CD4-positive, alpha-beta memory T cell (primary cell): ENCODE measurements at regions not wholly inside any gene's neighbourhood (a gene's known extent, or its start where the extent isn't known, plus 50 kb on each side); places are given as distances from the start of the nearest gene placed in this dataset.
"Not testable (repeated sequence)": the region's sequence is repeated elsewhere in the genome, so short reads cannot be mapped to it uniquely, and the experiment has no call there.

Source experiments
- CTCF ChIA-PET: fragments of 350-600 bp; sonication (Branson Sonifier 250); formaldehyde crosslinking; loops from one replicate; lab custom pipeline; 2021; ENCODE audit warnings: inconsistent platforms; ENCODE audit not compliant: partially characterized antibody; lab: Charles Lee
- POLR2A ChIA-PET: fragments of 350-600 bp; sonication (Branson Sonifier 250); formaldehyde crosslinking; loops from one replicate; lab custom pipeline; 2021; ENCODE audit not compliant: partially characterized antibody; lab: Charles Lee
- DNase-seq, 5 donors: peaks; one replicate each; pipeline versions ENCODE4 v3.0.0 to v3.0.0-alpha.2; 2020 to 2022; ENCODE audit warnings: mixed read lengths in 1 of 5
- H3K27ac ChIP-seq: one replicate; pipeline ENCODE4 v1.7.0; 2013; ENCODE audit warnings: low read depth, low read length
- H3K27me3 ChIP-seq: 2 replicates; pipeline ENCODE4 v1.7.0; 2013; ENCODE audit warnings: mild to moderate bottlenecking, low read length, moderate library complexity; ENCODE audit not compliant: insufficient read depth
- H3K36me3 ChIP-seq: 2 replicates; pipeline ENCODE4 v1.7.0; 2013; ENCODE audit warnings: mild to moderate bottlenecking, low read length, moderate library complexity; ENCODE audit not compliant: insufficient read depth
- H3K4me1 ChIP-seq: 2 replicates; pipeline ENCODE4 v1.7.0; 2013; ENCODE audit warnings: mild to moderate bottlenecking, low read length, moderate library complexity; ENCODE audit not compliant: insufficient read depth
- H3K4me3 ChIP-seq, 2 donors: one replicate each; pipeline ENCODE4 v1.7.0; 2013; ENCODE audit warnings: low read length in 2 of 2, mild to moderate bottlenecking in 1 of 2
- H3K9me3 ChIP-seq, 2 donors: one replicate each; pipeline ENCODE4 v1.7.0; 2013; ENCODE audit warnings: low read length in 2 of 2, control low read depth in 1 of 2; ENCODE audit not compliant: control insufficient read depth in 1 of 2
- H3K27ac Mint-ChIP-seq, 7 donors: one replicate each; pipeline ENCODE4 v1.8.0; 2020 to 2021; ENCODE audit warnings: mixed read lengths in 7 of 7, mild to moderate bottlenecking in 6 of 7, inconsistent platforms in 3 of 7, moderate library complexity in 3 of 7
- H3K27me3 Mint-ChIP-seq, 2 donors: one replicate each; pipeline ENCODE4 v1.8.0; 2020 to 2021; ENCODE audit warnings: mixed read lengths in 2 of 2
- H3K36me3 Mint-ChIP-seq, 2 donors: one replicate each; pipeline ENCODE4 v1.8.0; 2020 to 2021; ENCODE audit warnings: mixed read lengths in 2 of 2, inconsistent platforms in 1 of 2, mild to moderate bottlenecking in 1 of 2
- H3K4me1 Mint-ChIP-seq, 4 donors: one replicate each; pipeline ENCODE4 v1.8.0; 2020 to 2021; ENCODE audit warnings: mixed read lengths in 4 of 4, mild to moderate bottlenecking in 1 of 4
- H3K4me3 Mint-ChIP-seq, 8 donors: one replicate each; pipeline ENCODE4 v1.8.0; 2020 to 2021; ENCODE audit warnings: mixed read lengths in 8 of 8, mild to moderate bottlenecking in 7 of 8, moderate library complexity in 6 of 8, inconsistent platforms in 3 of 8
- H3K9me3 Mint-ChIP-seq, 8 donors: one replicate each; pipeline ENCODE4 v1.8.0; 2020 to 2021; ENCODE audit warnings: mixed read lengths in 8 of 8, mild to moderate bottlenecking in 5 of 8, inconsistent platforms in 3 of 8, moderate library complexity in 1 of 8
- intact Hi-C: fragments of 100-400 bp; cut with micrococcal nuclease; formaldehyde crosslinking; loops from one replicate; pipeline ENCODE4 v1.15.1; 2023

GRCh38 chr6:27605401-27606342 is 132.8 kb upstream of the ZNF184 start:
- Mint-ChIP-seq H3K9me3 (peaks cover 3 to 37% (median 15%) of the 10 kb centered on the region in 8 donors), H3K4me3 (peak overlapping the region in 5 of 8 donors; percentile 2 to 31 (median 15)), H3K27ac (peak overlapping the region in 5 of 7 donors; percentile 18 to 84 (median 68)), H3K36me3 (peaks cover 3 to 5% of the 10 kb centered on the region in 2 donors), H3K27me3 (peaks cover 44 to 47% of the 10 kb centered on the region in 2 donors), H3K4me1 (peaks cover 11 to 28% (median 20%) of the 10 kb centered on the region in 4 donors)
- Histone ChIP-seq H3K9me3 (no peaks in the 10 kb centered on the region), H3K36me3 (no peaks in the 10 kb centered on the region), H3K27ac (no peak overlapping the region), H3K4me3 (no peak overlapping the region), H3K4me1 (peaks cover 17% of the 10 kb centered on the region), H3K27me3 (peaks cover 26% of the 10 kb centered on the region)
- intact Hi-C loops, result no loop called here
- CTCF ChIA-PET, result interaction anchor here (1.4 kb wide), 1 partner anchor 14 kb away, joined by 3 read pairs; no protein-coding TSS in a partner anchor
- no peak for DNase-seq
- POLR2A ChIA-PET, result no interaction called here

DNA sequence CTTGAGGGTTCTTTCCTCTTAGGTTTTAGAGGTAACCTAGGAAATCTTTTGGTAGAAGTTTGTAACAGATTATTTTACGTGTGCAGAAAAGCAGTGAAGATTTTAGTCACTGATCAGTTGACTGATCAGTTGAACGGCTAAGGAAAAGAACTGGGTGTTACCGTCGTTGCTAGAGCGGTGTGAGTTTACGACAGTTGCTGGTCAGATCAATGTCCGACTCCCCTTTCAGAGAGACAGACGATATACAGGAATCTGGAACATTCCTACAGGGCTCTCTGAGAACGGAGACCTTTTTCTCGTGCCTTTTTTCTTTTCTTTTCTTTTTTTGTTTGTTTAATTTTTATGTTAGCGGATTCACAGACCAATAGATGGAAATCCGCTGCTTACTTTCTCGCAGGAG is 132.1 kb upstream of the ZNF184 start:
- Histone ChIP-seq H3K27me3 (peaks cover 32% of the 10 kb centered on the region), H3K27ac (no peak overlapping the region), H3K4me1 (peaks cover 23% of the 10 kb centered on the region), H3K9me3 (no peaks in the 10 kb centered on the region), H3K4me3 (no peak overlapping the region), H3K36me3 (no peaks in the 10 kb centered on the region)
- DNase-seq, result no peak
- Mint-ChIP-seq H3K9me3 (peaks cover 3 to 37% (median 15%) of the 10 kb centered on the region in 8 donors), H3K27me3 (peaks cover 48 to 51% of the 10 kb centered on the region in 2 donors), H3K36me3 (peaks cover 3 to 5% of the 10 kb centered on the region in 2 donors), H3K27ac (peak overlapping the region in 2 of 7 donors; percentile 65 to 68), H3K4me3 (peak overlapping the region in 4 of 8 donors; percentile 2 to 38 (median 10)), H3K4me1 (peaks cover 11 to 28% (median 20%) of the 10 kb centered on the region in 4 donors)
- ChIA-PET CTCF (interaction anchor here (1.4 kb wide), 1 partner anchor 14 kb away, joined by 3 read pairs; no protein-coding TSS in a partner anchor), POLR2A (no interaction called here)
- intact Hi-C loops, result no loop called here

DNA sequence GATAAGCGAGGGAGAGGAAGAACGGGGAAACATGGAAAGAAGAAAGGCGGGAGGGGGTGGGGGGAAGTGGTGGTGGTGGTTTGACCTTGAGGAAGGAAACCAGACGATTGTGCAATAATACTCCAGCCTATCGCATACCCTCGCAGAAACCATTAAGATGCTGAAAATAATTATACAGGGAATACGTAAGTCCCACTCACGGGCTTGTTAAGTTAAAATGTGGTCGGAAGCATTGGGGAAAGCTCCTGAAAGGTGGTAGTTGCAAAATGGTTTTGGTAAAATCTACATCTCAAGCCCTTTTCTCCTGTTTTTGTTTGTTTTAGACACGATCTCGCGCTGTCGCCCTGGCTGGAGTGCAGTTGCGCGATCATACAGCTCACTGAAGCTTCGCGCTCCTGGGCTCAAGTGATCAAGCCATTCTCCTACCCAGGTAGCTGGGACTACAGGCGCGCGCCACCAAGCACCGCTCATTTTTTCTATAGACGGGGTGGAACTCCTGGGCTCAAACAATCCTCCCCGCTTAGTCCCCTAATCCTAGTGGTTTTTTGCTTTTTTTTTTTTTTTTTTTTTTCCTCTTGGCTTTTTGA is 128.9 kb upstream of the ZNF184 start:
- ChIA-PET POLR2A (interaction anchor here (0.8 to 1.3 kb wide), 2 partner anchors 13 to 151 kb away, joined by 3 to 4 read pairs; no protein-coding TSS in a partner anchor), CTCF (no interaction called here)
- peaks cover 50 to 59% of the 10 kb centered on the region in 2 donors for H3K27me3 Mint-ChIP-seq
- no peak for DNase-seq
- H3K4me1 ChIP-seq, result peaks cover 23% of the 10 kb centered on the region
- peaks cover 8 to 28% (median 19%) of the 10 kb centered on the region in 4 donors for H3K4me1 Mint-ChIP-seq
- peaks cover 0 to 34% (median 15%) of the 10 kb centered on the region in 8 donors for H3K9me3 Mint-ChIP-seq
- peak overlapping the region in 2 of 7 donors; percentile 29 to 73 for H3K27ac Mint-ChIP-seq
- H3K27ac ChIP-seq, result no peak overlapping the region
- H3K9me3 ChIP-seq, result no peaks in the 10 kb centered on the region
- no peak overlapping the region for H3K4me3 ChIP-seq
- H3K36me3 Mint-ChIP-seq, result peaks cover 3 to 5% of the 10 kb centered on the region in 2 donors
- H3K36me3 ChIP-seq, result no peaks in the 10 kb centered on the region
- H3K4me3 Mint-ChIP-seq, result peak overlapping the region; percentile 37 to 76 (median 58)
- peaks cover 36% of the 10 kb centered on the region for H3K27me3 ChIP-seq
- intact Hi-C loops, result no loop called here

DNA sequence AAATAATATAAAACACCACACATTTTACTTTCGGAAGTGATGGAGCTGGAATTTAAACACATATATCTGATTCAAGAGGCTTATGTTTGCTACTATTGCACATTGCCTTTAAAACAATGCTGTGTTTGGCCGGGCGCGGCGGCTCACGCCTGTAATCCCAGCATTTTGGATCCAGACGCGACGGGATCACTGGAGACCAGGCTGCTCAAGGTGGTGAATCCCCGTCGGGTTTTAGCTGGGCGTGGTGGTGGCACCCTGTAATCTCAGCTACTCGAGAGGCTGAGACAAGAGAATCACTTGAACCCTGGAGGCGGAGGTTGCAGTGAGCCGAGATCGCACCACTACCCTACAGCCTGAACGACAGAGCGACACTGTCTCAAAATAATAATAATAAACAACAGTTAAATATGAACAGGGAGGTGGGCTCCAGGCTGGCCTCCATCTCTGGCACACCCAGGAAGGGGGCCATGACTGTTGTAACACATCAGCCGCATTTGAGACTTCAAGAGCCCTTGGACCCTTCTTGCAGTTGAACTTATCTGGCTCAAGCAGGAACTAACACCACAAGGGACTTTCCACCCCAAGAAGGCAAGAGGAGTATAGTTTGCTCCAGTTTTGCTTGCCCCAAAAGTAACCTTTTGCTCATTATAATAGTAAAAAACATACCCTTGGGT is 127.1 kb upstream of the ZNF184 start:
- no peak overlapping the region for H3K4me3 ChIP-seq
- peaks cover 0 to 26% (median 12%) of the 10 kb centered on the region in 8 donors for H3K9me3 Mint-ChIP-seq
- intact Hi-C loops, result no loop called here
- peaks cover 17% of the 10 kb centered on the region for H3K4me1 ChIP-seq
- H3K27ac ChIP-seq, result no peak overlapping the region
- peaks cover 26% of the 10 kb centered on the region for H3K27me3 ChIP-seq
- H3K36me3 ChIP-seq, result no peaks in the 10 kb centered on the region
- H3K9me3 ChIP-seq, result no peaks in the 10 kb centered on the region
- ChIA-PET POLR2A (no interaction called here), CTCF (no interaction called here)
- no peak for DNase-seq
- H3K4me3 Mint-ChIP-seq, result peak overlapping the region in 2 of 8 donors; percentile 8 to 17
- peaks cover 6 to 16% (median 12%) of the 10 kb centered on the region in 4 donors for H3K4me1 Mint-ChIP-seq
- H3K27me3 Mint-ChIP-seq, result peaks cover 48 to 55% of the 10 kb centered on the region in 2 donors
- H3K27ac Mint-ChIP-seq, result no peak overlapping the region
- H3K36me3 Mint-ChIP-seq, result peaks cover 3% of the 10 kb centered on the region in 2 donors

DNA sequence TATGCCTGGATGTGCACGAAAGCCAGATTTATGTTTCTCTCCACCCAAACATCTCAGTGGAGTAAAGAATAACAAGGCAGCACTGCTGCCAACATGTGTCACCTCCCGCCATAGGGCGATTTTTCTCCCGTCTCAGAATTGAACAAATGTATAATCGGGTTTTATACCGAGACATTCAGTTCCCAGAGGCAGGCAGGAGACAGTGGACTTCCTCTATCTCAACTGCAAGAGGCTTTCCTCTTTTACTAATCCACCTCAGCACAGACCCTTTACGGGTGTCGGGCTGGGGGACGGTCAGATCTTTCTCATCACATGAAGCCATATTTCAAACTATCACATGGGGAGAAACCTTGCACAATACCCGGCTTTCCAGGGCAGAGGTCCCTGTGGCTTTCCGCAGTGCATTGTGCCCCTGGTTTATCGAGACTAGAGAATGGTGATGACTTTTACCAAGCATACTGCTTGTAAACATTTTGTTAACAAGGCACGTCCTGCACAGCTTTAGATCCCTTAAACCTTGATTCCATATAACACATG is 124.2 kb upstream of the ZNF184 start:
- Mint-ChIP-seq H3K27me3 (peaks cover 40 to 43% of the 10 kb centered on the region in 2 donors), H3K4me1 (peaks cover 3 to 12% (median 9%) of the 10 kb centered on the region in 4 donors), H3K9me3 (peaks cover 0 to 16% (median 6%) of the 10 kb centered on the region in 8 donors)
- H3K4me3 ChIP-seq, H3K36me3 Mint-ChIP-seq, intact Hi-C loops, CTCF ChIA-PET, POLR2A ChIA-PET, H3K36me3 ChIP-seq, DNase-seq, H3K27ac Mint-ChIP-seq, H3K4me3 Mint-ChIP-seq, H3K27ac ChIP-seq, H3K9me3 ChIP-seq: not testable (repeated sequence)
- H3K27me3 ChIP-seq, result peaks cover 37% of the 10 kb centered on the region
- peaks cover 28% of the 10 kb centered on the region for H3K4me1 ChIP-seq

GRCh38 chr6:27593861-27594260 is 121.0 kb upstream of the ZNF184 start:
- Mint-ChIP-seq H3K27ac (peak overlapping the region in 4 of 7 donors; percentile 10 to 66 (median 56)), H3K9me3 (peaks cover 0 to 5% (median 0%) of the 10 kb centered on the region in 8 donors), H3K4me1 (no peaks in the 10 kb centered on the region), H3K36me3 (no peaks in the 10 kb centered on the region), H3K4me3 (peak overlapping the region in 1 of 8 donors; percentile 16), H3K27me3 (peaks cover 28% of the 10 kb centered on the region in 2 donors)
- intact Hi-C loops, result loop anchor here (5.0 kb wide), 1 partner anchor 73 kb away; no protein-coding TSS in a partner anchor
- Histone ChIP-seq H3K4me1 (peaks cover 16% of the 10 kb centered on the region), H3K27ac (no peak overlapping the region), H3K27me3 (peaks cover 31% of the 10 kb centered on the region), H3K4me3 (no peak overlapping the region), H3K36me3 (no peaks in the 10 kb centered on the region), H3K9me3 (no peaks in the 10 kb centered on the region)
- CTCF ChIA-PET, result no interaction called here
- POLR2A ChIA-PET, result no interaction called here
- DNase-seq, result no peak
